Calu3 (cell line): ENCODE measurements at regions not wholly inside any gene's neighbourhood (a gene's known extent, or its start where the extent isn't known, plus 50 kb on each side); places are given as distances from the start of the nearest gene placed in this dataset.

ENCODE experiments used
- BruUV-seq: library from RNA; stranded (reverse); fragments of 400-500 nt; replicated peaks from 2 replicates; lab custom pipeline; 2021; lab: Mats Ljungman, UMichigan
- CTCF ChIA-PET: fragments of 300-600 bp; sonication (Branson Sonifier 250); formaldehyde crosslinking; loops from one replicate; lab custom pipeline; 2022; ENCODE audit warnings: antibody characterized with exemption; lab: Charles Lee
- DNase-seq: peaks from one replicate; pipeline ENCODE4 v3.0.0; 2022
- H3K27ac Mint-ChIP-seq: one replicate; pipeline ENCODE4 v1.8.0; 2022; ENCODE audit warnings: mixed read lengths; ENCODE audit not compliant: unreplicated experiment
- H3K27me3 Mint-ChIP-seq: one replicate; pipeline ENCODE4 v1.8.0; 2022; ENCODE audit warnings: mixed read lengths; ENCODE audit not compliant: unreplicated experiment
- H3K36me3 Mint-ChIP-seq: one replicate; pipeline ENCODE4 v1.8.0; 2022; ENCODE audit warnings: mild to moderate bottlenecking, moderate library complexity, mixed read lengths; ENCODE audit not compliant: insufficient read depth, unreplicated experiment
- H3K4me1 Mint-ChIP-seq: one replicate; pipeline ENCODE4 v1.8.0; 2022; ENCODE audit warnings: mild to moderate bottlenecking, low read depth, mixed read lengths; ENCODE audit not compliant: unreplicated experiment
- H3K4me3 Mint-ChIP-seq: one replicate; pipeline ENCODE4 v1.8.0; 2022; ENCODE audit warnings: mild to moderate bottlenecking, low read depth, moderate library complexity, mixed read lengths; ENCODE audit not compliant: unreplicated experiment
- H3K9me3 Mint-ChIP-seq: one replicate; pipeline ENCODE4 v1.8.0; 2022; ENCODE audit warnings: low read depth, mixed read lengths; ENCODE audit not compliant: unreplicated experiment
- CTCF ChIP-seq: fragments of 200-600 bp; IDR thresholded peaks from one replicate; pipeline ENCODE4 v1.8.0; 2022; ENCODE audit warnings: antibody characterized with exemption; ENCODE audit not compliant: unreplicated experiment
- intact Hi-C: fragments of 100-400 bp; cut with micrococcal nuclease; formaldehyde crosslinking; loops from one replicate; pipeline ENCODE4 v1.10.0; 2022; ENCODE audit not compliant: unreplicated experiment

- H3K9me3 Mint-ChIP-seq, result peaks cover 3% of the 10 kb centered on the region
- no TSS peak for BruUV-seq
- intact Hi-C loops, result loop anchor here (2.0 kb wide), 1 partner anchor 71 kb away; no protein-coding TSS in a partner anchor
- no peaks in the 10 kb centered on the region for H3K36me3 Mint-ChIP-seq
- no peak overlapping the region for H3K4me3 Mint-ChIP-seq
- CTCF ChIA-PET, result no interaction called here
- DNase-seq, result no peak
- no peak for TF ChIP-seq CTCF
- no peaks in the 10 kb centered on the region for H3K27me3 Mint-ChIP-seq
- peaks cover 37% of the 10 kb centered on the region for H3K4me1 Mint-ChIP-seq
- no peak overlapping the region for H3K27ac Mint-ChIP-seq
Measured at GRCh38 chr2:65711863-65712262, 279.5 kb upstream of the SPRED2 start.

DNA sequence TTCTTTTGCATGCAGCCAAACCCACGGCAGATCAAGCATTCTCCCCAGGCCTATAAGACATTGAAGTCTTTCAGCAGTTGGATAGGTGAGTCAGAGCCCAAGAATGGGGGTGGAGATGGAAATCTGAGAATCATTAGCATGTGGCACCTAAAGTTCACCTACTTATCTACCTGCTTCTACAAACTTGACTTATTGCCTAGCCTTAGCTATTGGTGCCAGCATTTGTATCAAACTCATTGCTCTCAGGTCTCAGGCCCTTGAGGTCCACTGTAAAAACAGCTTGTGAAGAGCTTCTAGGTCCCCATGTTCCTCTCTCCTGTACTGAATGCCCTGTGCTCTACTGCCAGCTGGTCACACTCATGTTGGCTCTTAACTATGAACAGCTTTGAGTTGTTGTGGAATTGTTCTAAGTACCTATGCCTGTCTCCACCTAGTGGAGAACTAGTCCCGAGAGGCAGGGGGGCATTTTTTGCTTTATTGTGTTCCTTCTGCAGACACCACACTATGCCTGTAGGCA is 278.4 kb upstream of the SPRED2 start:
- no peak overlapping the region for H3K27ac Mint-ChIP-seq
- no peaks in the 10 kb centered on the region for H3K36me3 Mint-ChIP-seq
- peak; percentile 31 for TF ChIP-seq CTCF
- intact Hi-C loops, result loop anchor here (2.0 kb wide), 1 partner anchor 70 kb away; no protein-coding TSS in a partner anchor
- BruUV-seq, result no TSS peak
- no peak overlapping the region for H3K4me3 Mint-ChIP-seq
- CTCF ChIA-PET, result interaction anchor here (0.9 to 1.1 kb wide), 3 partner anchors 10 to 71 kb away, joined by 3 to 5 read pairs (median 5); no protein-coding TSS in a partner anchor
- H3K4me1 Mint-ChIP-seq, result peaks cover 37% of the 10 kb centered on the region
- peaks cover 5% of the 10 kb centered on the region for H3K9me3 Mint-ChIP-seq
- peak; percentile 52 for DNase-seq
- no peaks in the 10 kb centered on the region for H3K27me3 Mint-ChIP-seq

DNA sequence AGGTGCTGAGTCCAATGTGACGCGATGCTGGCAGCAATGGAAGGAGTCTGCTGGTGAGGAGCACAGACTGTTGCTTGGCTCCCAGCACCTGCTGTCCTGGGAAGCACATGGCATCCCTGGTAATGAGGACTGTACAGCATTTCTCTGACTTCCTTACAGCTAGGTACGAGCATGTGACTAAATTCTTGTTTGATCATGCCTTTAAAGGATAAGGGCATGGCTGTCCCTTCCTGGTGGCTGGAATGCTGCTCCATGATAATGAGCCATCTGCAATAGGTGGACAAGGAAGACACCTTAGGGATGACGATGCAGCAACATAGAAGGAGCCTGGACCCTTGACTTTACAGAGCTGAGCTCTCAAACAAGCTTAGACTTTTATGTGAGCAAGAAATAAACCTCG is 278.0 kb upstream of the SPRED2 start:
- Mint-ChIP-seq H3K36me3 (no peaks in the 10 kb centered on the region), H3K4me3 (no peak overlapping the region), H3K9me3 (peaks cover 7% of the 10 kb centered on the region), H3K4me1 (peaks cover 37% of the 10 kb centered on the region), H3K27ac (no peak overlapping the region), H3K27me3 (no peaks in the 10 kb centered on the region)
- peak; percentile 10 for DNase-seq
- no TSS peak for BruUV-seq
- CTCF ChIA-PET, result interaction anchor here (0.9 to 1.1 kb wide), 3 partner anchors 10 to 70 kb away, joined by 3 to 5 read pairs (median 5); no protein-coding TSS in a partner anchor
- intact Hi-C loops, result loop anchor here (2.0 kb wide), 1 partner anchor 70 kb away; no protein-coding TSS in a partner anchor
- TF ChIP-seq CTCF, result no peak

DNA sequence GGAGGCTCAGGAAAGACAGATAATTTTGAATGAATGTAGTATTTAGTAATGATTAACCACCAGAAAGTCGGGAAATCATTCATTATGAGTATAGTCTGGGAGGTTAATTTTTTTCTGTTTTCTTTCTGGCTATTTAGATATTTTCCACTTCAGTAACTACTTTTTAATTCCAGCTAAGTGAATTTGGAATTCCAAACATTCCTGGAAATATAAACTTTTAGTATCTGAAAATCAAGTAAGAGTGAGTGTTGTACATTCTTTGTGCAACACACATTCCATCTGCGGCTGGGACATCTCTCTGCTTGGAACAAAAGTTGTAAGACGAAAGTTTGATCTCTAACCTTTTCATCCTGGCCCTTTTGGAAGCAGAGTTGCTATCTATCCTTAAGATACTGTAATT is 275.7 kb upstream of the SPRED2 start:
- no TSS peak for BruUV-seq
- intact Hi-C loops, result no loop called here
- Mint-ChIP-seq H3K27me3 (no peaks in the 10 kb centered on the region), H3K4me3 (no peak overlapping the region), H3K27ac (no peak overlapping the region), H3K36me3 (no peaks in the 10 kb centered on the region), H3K4me1 (peaks cover 37% of the 10 kb centered on the region), H3K9me3 (peaks cover 7% of the 10 kb centered on the region)
- CTCF ChIA-PET, result no interaction called here
- no peak for DNase-seq
- no peak for TF ChIP-seq CTCF
